ENCODE measurements at regions not wholly inside any gene's neighbourhood (a gene's known extent, or its start where the extent isn't known, plus 50 kb on each side); places are given as distances from the start of the nearest gene placed in this dataset.

DNA sequence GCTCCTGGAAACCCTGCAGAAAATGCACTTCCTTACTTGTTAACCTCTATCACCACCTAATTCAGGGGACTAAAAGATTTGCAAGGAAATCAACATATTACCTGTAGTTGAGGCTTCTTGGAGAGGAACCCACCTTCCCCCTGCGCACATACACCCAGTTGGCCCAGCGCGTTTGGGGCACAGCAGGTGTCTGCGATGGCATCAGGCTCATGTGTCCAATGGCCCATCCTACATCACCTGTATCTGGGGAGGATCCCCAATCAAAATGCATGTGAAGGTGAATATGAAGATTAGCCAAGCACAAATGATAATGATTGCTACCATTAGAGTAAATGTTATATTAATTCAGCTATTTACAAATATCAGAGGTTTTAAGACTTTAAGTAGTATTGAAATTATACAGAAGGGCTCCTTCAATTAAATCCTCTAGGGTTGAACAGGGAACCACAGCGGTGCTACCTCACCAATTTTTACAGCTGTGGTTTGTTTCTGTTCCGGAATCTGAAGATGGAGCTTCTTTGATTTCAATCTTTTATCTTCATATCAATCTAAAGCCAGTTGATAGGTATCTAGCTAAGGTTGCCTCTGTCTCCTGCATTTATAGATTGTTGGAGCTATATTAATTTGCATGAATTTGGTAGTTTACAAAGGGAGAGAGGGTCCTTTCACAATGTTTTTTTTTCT, 486.0 kb downstream of the RNF144A start:
- TF ChIP-seq, protein P1, sequence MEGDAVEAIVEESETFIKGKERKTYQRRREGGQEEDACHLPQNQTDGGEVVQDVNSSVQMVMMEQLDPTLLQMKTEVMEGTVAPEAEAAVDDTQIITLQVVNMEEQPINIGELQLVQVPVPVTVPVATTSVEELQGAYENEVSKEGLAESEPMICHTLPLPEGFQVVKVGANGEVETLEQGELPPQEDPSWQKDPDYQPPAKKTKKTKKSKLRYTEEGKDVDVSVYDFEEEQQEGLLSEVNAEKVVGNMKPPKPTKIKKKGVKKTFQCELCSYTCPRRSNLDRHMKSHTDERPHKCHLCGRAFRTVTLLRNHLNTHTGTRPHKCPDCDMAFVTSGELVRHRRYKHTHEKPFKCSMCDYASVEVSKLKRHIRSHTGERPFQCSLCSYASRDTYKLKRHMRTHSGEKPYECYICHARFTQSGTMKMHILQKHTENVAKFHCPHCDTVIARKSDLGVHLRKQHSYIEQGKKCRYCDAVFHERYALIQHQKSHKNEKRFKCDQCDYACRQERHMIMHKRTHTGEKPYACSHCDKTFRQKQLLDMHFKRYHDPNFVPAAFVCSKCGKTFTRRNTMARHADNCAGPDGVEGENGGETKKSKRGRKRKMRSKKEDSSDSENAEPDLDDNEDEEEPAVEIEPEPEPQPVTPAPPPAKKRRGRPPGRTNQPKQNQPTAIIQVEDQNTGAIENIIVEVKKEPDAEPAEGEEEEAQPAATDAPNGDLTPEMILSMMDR (conservative IDR thresholded peaks at IDR 0.05; ENCODE audit: low read length) = no peak
- no peak for TF ChIP-seq EZH2phosphoT487 (IDR thresholded peaks at IDR 0.05; ENCODE audit: borderline replicate concordance)

Measured in Loucy (cell line).